H1 (cell line): ENCODE measurements at regions not wholly inside any gene's neighbourhood (a gene's known extent, or its start where the extent isn't known, plus 50 kb on each side); places are given as distances from the start of the nearest gene placed in this dataset.

ENCODE experiments used
- CEBPB ChIP-seq: IDR thresholded peaks from 2 replicates; pipeline ENCODE4 v1.6.1; 2012; ENCODE audit warnings: low read depth, low read length
- CTCF ChIP-seq, 3 experiments: IDR thresholded peaks; 1 replicate in 2 of 3; 2 replicates in 1 of 3; pipeline versions ENCODE4 v1.5.1 to v1.6.1; 2011; ENCODE audit warnings: low read length in 3 of 3, mild to moderate bottlenecking in 3 of 3, inconsistent platforms in 2 of 3, low read depth in 1 of 3, moderate library complexity in 1 of 3; ENCODE audit not compliant: insufficient read depth in 1 of 3; ENCODE audit errors: control extremely low read depth in 1 of 3
- FOSL1 ChIP-seq: IDR thresholded peaks from 2 replicates; pipeline ENCODE4 v1.6.1; 2011; ENCODE audit warnings: mild to moderate bottlenecking, low read depth, low read length, moderate library complexity; ENCODE audit not compliant: insufficient read depth
- TF ChIP-seq, protein P1 (sequence below): fragments of 300-600 bp; sonication (generic); IDR thresholded peaks from 2 replicates; pipeline ENCODE4 v1.7.1; 2012; ENCODE audit warnings: low read length, moderate library complexity, mild to moderate bottlenecking, inconsistent platforms; ENCODE audit not compliant: insufficient replicate concordance

DNA sequence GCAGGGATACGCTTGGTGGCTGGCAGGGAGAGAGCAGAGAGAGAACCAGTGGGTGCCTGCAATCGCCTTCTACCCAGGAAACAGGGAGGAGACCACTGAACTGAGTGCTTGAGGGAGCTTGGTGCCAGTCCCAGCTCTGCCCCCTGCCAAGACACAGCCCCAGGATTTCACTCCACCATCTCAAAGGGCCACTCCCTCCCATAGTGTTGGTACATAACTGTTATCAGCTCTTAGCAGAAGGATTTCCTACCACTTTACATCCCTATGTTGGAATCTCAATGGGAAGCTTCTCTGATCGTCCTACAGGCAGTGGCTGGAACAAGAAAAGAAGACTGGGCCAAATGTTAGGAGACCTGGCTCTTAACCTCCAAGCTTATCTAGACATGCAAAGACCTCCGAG lies 157.4 kb upstream of the FOXN3 start (continued):
- TF ChIP-seq CTCF (IDR thresholded peaks at IDR 0.05; ENCODE audit: control extremely low read depth in 1 of 3, insufficient read depth in 1 of 3, low read depth in 1 of 3, low read length in 3 of 3) (no peak), FOSL1 (no peak), CEBPB (no peak)
- TF ChIP-seq, protein P1, sequence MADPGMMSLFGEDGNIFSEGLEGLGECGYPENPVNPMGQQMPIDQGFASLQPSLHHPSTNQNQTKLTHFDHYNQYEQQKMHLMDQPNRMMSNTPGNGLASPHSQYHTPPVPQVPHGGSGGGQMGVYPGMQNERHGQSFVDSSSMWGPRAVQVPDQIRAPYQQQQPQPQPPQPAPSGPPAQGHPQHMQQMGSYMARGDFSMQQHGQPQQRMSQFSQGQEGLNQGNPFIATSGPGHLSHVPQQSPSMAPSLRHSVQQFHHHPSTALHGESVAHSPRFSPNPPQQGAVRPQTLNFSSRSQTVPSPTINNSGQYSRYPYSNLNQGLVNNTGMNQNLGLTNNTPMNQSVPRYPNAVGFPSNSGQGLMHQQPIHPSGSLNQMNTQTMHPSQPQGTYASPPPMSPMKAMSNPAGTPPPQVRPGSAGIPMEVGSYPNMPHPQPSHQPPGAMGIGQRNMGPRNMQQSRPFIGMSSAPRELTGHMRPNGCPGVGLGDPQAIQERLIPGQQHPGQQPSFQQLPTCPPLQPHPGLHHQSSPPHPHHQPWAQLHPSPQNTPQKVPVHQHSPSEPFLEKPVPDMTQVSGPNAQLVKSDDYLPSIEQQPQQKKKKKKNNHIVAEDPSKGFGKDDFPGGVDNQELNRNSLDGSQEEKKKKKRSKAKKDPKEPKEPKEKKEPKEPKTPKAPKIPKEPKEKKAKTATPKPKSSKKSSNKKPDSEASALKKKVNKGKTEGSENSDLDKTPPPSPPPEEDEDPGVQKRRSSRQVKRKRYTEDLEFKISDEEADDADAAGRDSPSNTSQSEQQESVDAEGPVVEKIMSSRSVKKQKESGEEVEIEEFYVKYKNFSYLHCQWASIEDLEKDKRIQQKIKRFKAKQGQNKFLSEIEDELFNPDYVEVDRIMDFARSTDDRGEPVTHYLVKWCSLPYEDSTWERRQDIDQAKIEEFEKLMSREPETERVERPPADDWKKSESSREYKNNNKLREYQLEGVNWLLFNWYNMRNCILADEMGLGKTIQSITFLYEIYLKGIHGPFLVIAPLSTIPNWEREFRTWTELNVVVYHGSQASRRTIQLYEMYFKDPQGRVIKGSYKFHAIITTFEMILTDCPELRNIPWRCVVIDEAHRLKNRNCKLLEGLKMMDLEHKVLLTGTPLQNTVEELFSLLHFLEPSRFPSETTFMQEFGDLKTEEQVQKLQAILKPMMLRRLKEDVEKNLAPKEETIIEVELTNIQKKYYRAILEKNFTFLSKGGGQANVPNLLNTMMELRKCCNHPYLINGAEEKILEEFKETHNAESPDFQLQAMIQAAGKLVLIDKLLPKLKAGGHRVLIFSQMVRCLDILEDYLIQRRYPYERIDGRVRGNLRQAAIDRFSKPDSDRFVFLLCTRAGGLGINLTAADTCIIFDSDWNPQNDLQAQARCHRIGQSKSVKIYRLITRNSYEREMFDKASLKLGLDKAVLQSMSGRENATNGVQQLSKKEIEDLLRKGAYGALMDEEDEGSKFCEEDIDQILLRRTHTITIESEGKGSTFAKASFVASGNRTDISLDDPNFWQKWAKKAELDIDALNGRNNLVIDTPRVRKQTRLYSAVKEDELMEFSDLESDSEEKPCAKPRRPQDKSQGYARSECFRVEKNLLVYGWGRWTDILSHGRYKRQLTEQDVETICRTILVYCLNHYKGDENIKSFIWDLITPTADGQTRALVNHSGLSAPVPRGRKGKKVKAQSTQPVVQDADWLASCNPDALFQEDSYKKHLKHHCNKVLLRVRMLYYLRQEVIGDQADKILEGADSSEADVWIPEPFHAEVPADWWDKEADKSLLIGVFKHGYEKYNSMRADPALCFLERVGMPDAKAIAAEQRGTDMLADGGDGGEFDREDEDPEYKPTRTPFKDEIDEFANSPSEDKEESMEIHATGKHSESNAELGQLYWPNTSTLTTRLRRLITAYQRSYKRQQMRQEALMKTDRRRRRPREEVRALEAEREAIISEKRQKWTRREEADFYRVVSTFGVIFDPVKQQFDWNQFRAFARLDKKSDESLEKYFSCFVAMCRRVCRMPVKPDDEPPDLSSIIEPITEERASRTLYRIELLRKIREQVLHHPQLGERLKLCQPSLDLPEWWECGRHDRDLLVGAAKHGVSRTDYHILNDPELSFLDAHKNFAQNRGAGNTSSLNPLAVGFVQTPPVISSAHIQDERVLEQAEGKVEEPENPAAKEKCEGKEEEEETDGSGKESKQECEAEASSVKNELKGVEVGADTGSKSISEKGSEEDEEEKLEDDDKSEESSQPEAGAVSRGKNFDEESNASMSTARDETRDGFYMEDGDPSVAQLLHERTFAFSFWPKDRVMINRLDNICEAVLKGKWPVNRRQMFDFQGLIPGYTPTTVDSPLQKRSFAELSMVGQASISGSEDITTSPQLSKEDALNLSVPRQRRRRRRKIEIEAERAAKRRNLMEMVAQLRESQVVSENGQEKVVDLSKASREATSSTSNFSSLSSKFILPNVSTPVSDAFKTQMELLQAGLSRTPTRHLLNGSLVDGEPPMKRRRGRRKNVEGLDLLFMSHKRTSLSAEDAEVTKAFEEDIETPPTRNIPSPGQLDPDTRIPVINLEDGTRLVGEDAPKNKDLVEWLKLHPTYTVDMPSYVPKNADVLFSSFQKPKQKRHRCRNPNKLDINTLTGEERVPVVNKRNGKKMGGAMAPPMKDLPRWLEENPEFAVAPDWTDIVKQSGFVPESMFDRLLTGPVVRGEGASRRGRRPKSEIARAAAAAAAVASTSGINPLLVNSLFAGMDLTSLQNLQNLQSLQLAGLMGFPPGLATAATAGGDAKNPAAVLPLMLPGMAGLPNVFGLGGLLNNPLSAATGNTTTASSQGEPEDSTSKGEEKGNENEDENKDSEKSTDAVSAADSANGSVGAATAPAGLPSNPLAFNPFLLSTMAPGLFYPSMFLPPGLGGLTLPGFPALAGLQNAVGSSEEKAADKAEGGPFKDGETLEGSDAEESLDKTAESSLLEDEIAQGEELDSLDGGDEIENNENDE = no peak
